ENCODE measurements at regions not wholly inside any gene's neighbourhood (a gene's known extent, or its start where the extent isn't known, plus 50 kb on each side); places are given as distances from the start of the nearest gene placed in this dataset.

- TF ChIP-seq ZNF280B (CRISPR knock-in tag; IDR thresholded peaks at IDR 0.05) (0 out of 2 replicates have a peak, but pooled peaks have one; percentile 24), RB1 (IDR thresholded peaks at IDR 0.05; ENCODE audit: low read depth) (peak; percentile 55; the same call in 1 of the 2 replicates), PATZ1 (CRISPR knock-in tag; IDR thresholded peaks at IDR 0.05; ENCODE audit: borderline replicate concordance) (peak; percentile 94), HLTF (IDR thresholded peaks at IDR 0.05) (peak; percentile 50; the same call in 1 of the 2 replicates), MEF2A (IDR thresholded peaks at IDR 0.05; ENCODE audit: control insufficient read depth, low read depth, low read length) (peak; percentile 77), TCF3 (CRISPR knock-in tag; IDR thresholded peaks at IDR 0.05) (peak; percentile 34; the same call in 1 of the 2 replicates), ZNF431 (CRISPR knock-in tag; IDR thresholded peaks at IDR 0.05) (peak; percentile 42; the same call in 1 of the 2 replicates), TARDBP (IDR thresholded peaks at IDR 0.05) (peak; percentile 34; the same call in 1 of the 2 replicates), CBFA2T3 (IDR thresholded peaks at IDR 0.05) (peak; percentile 26; the same call in 1 of the 2 replicates), SMAD4 (CRISPR knock-in tag; conservative IDR thresholded peaks at IDR 0.05) (0 out of 2 replicates have a peak, but pooled peaks have one; percentile 31), ZNF318 (IDR thresholded peaks at IDR 0.05; ENCODE audit: borderline replicate concordance in 1 of 2, low read depth in 1 of 2) (peak in 1 of 2 experiments; percentile 94; a peak in 2 of 4 replicates), ARNT (IDR thresholded peaks at IDR 0.05) (peak in 1 of 2 experiments; percentile 92; a peak in 2 of 4 replicates), SMAD3 (CRISPR knock-in tag; conservative IDR thresholded peaks at IDR 0.05) (peak; percentile 96), ZNF3 (CRISPR knock-in tag; IDR thresholded peaks at IDR 0.05) (peak; percentile 89), HMG20B (CRISPR knock-in tag; IDR thresholded peaks at IDR 0.05) (peak; percentile 95), TRIM24 (IDR thresholded peaks at IDR 0.05) (peak in 1 of 2 experiments; percentile 32; a peak in 1 of 4 replicates), RUNX1 (IDR thresholded peaks at IDR 0.05; ENCODE audit: low read depth) (peak; percentile 96)
Measured at GRCh38 chr1:146386851-146387749, 158.3 kb upstream of the NOTCH2NLA start (continued).

Measured in K562 (cell line).